ENCODE measurements at regions not wholly inside any gene's neighbourhood (a gene's known extent, or its start where the extent isn't known, plus 50 kb on each side); places are given as distances from the start of the nearest gene placed in this dataset.

GRCh38 chr15:70495991-70496599 is 267.3 kb downstream of the UACA start:
- Histone ChIP-seq H3T11ph (ENCODE audit: low read length) (no peak overlapping the region), H4K5ac (ENCODE audit: insufficient read length, low read depth, low read length) (no peak overlapping the region), H2BK20ac (ENCODE audit: low read depth, low read length, poor library complexity, severe bottlenecking) (no peak overlapping the region), H2BK120ac (ENCODE audit: low read depth, low read length, poor library complexity, severe bottlenecking) (no peak overlapping the region), H3K18ac (ENCODE audit: insufficient read length, low read depth, low read length) (no peak overlapping the region), H3K27ac (ENCODE audit: insufficient read length, low read depth, low read length) (no peak overlapping the region), H4K91ac (ENCODE audit: insufficient read length, low read depth, low read length) (no peak overlapping the region), H2AK5ac (ENCODE audit: insufficient read length, low read length) (no peak overlapping the region), H3K9ac (ENCODE audit: extremely low read depth, insufficient read length, low read length) (no peak overlapping the region), H3K56ac (ENCODE audit: insufficient read length, low read depth, low read length) (no peak overlapping the region), H3K79me1 (ENCODE audit: insufficient read depth, low read depth, low read length, poor library complexity, severe bottlenecking) (no peaks in the 10 kb centered on the region), H3K23ac (ENCODE audit: insufficient read length, low read depth, low read length) (no peak overlapping the region), H3K4ac (ENCODE audit: low read depth, low read length) (no peak overlapping the region), H3K4me1 (ENCODE audit: insufficient read depth, low read length) (no peaks in the 10 kb centered on the region), H3K23me2 (ENCODE audit: insufficient read length, low read depth, low read length, poor library complexity, severe bottlenecking) (no peaks in the 10 kb centered on the region), H2BK5ac (ENCODE audit: insufficient read length, low read length) (no peak overlapping the region), H2BK15ac (ENCODE audit: low read depth, low read length) (no peak overlapping the region), H3K4me2 (ENCODE audit: insufficient read depth, insufficient read length, low read length) (no peak overlapping the region), H3K14ac (ENCODE audit: insufficient read depth, low read length) (no peak overlapping the region), H3K27me3 (ENCODE audit: insufficient read depth, low read length) (no peaks in the 10 kb centered on the region), H2AFZ (ENCODE audit: low read length) (no peak overlapping the region), H3K9me3 (ENCODE audit: control insufficient read depth, low read depth, low read length) (no peaks in the 10 kb centered on the region), H2BK12ac (ENCODE audit: insufficient read length, low read depth, low read length) (no peak overlapping the region), H4K8ac (replicated peaks; ENCODE audit: insufficient read length, low read depth, low read length) (no peak overlapping the region), H3K79me2 (ENCODE audit: insufficient read depth, low read length) (no peaks in the 10 kb centered on the region), H4K20me1 (ENCODE audit: control insufficient read depth, insufficient read depth, insufficient read length) (no peaks in the 10 kb centered on the region)
- no peak for TF ChIP-seq CTCF (conservative IDR thresholded peaks at IDR 0.05)
- WGBS (ENCODE audit: extremely low coverage, insufficient read length, low lambda C conversion rate) = no CpG with 5 or more reads among the region's 4 CpGs
- DNase-seq = no peak
- no peaks in the 10 kb centered on the region; the same call in none of the 2 replicates for H3K27me3 Mint-ChIP-seq (ENCODE audit: low read depth)
- H3K36me3 Mint-ChIP-seq (ENCODE audit: insufficient read depth in 1 of 3, low read depth in 3 of 3) = no peaks in the 10 kb centered on the region
- no peak overlapping the region for H3K4me3 Mint-ChIP-seq
- H3K9me3 Mint-ChIP-seq = no peaks in the 10 kb centered on the region
- H3K27ac Mint-ChIP-seq = no peak overlapping the region
- peaks cover 10 to 24% of the 10 kb centered on the region in 2 experiments for H3K4me1 Mint-ChIP-seq
